Activated T-cell treated with anti-CD3 and anti-CD28 coated beads for 1 hour (primary cell): ENCODE measurements at regions not wholly inside any gene's neighbourhood (a gene's known extent, or its start where the extent isn't known, plus 50 kb on each side); places are given as distances from the start of the nearest gene placed in this dataset.

Experiments used
- DNase-seq: peaks from one replicate; pipeline ENCODE4 v3.0.0-alpha.2; 2020; ENCODE audit warnings: low read depth

DNA sequence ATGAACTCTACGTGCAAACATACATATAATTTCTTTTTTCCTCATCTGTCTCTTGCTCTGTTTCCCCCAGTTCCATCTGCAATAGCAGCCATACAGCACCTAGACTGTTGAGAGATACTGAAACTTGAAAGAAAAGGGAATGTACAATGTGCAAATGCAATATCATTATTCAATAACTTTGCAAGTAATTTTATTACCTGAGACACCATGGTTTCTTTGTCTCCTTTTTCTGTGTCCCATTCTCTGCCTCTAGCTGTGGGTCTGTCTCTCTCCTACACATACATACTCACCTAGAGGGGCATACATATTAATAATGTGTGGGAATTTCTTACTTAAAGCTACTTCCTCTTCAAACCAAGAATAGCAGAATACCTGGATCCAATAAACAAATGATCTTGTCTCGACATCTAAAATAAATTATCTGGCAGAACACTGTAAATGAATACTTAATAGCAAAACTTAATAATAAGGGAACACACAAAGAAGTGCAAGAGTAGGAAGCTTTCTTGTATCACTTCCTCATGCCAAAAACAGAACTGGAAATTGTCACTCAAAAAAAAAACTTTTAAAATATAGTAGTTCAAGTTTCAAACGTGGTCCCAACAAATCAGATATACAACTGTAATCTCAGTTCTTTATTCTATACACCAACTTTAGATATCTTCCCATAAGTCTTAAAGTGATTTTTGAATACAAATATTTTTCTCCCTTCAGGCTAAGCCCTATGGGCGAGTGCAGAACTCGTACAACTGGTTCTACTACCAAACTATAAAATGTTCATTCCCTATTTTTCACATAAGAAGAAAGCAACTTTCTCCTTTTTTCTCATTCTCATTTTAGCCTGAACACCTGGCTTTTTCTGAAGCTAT is 194.6 kb downstream of the NRIP1 start:
- DNase-seq, result no peak

- DNase-seq, result no peak
Observed at GRCh38 chr21:14866859-14867765, 197.7 kb downstream of the NRIP1 start.

DNA sequence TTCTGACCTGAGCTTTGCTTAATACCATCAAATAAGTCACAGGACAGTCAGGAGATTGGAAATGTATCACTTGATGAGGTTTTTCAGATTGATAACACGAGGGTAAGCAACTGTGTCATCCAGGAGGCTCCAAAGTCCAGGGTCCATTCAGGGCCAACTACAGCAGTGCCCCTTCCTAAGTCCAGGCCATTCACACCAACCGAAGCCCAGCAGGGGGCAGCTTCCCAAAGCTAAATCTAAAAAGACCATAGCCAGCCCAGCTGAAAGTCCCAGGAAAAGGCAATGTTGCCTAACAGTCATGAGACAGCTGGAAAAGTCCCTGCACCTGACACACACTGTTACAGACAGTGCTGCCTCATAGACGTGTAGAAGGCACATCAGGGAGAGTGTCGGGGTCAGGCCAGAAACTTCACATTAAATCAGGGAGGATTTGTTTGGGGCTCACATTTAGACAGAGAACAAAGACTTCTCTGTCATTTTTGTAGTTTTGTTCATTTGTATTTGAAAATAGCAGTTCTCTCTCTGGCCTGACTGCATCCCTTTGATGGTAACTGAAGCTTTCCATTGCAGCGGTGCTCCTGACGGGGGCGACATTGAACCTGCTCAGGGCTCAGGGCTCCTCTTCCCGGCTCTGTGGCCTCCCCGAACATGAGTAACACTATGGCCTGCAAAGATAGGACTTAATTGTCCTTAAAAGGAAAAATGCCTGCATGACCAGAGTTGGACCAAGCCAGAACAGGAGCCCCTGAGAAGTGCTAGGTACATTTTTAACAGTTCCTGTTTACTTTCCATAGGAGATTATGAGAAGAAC is 200.4 kb downstream of the NRIP1 start:
- DNase-seq, result no peak

- no peak for DNase-seq
Observed at GRCh38 chr21:14863745-14864210, 201.0 kb downstream of the NRIP1 start.

GRCh38 chr21:14862794-14863720 is 201.7 kb downstream of the NRIP1 start:
- DNase-seq, result no peak

DNA sequence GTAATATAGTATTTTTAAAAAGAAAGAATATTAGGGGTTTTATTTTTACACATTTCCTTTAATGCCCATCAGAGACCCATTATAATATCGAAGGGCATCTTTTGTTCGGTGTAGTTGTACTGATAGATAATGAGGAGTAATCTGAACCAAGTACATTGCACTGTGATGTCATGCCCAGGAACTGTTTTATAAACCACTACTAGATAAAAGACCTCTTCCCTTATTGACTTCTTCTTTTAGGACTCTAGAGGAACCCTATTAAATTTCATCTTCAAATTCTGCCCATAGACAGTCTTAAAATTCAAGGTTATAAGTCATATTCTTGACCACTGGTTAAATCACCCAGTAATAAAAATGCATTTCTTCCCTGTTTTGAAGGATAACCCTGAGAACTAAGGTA is 206.5 kb downstream of the NRIP1 start:
- no peak for DNase-seq

- DNase-seq, result no peak
Observed at GRCh38 chr21:14857529-14857928, 207.3 kb downstream of the NRIP1 start.

DNA sequence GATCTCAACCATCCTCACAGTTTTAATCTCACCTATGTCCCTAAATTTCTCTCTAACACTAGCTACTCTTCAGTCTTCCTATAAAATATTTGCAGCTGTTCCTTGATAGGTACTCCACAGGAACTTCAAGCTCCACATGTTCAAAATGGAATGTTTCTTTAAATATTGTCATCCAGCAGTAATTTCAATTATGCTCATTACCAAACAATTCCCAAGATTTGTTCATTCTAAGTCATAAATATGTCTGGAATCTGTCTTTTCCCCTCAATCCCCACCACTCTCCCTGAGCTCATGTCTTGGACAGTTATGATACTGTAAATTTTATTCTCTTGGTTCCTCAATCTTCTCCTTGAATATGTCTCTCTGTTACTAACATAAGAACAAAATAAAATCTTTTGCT is 214.4 kb downstream of the NRIP1 start:
- DNase-seq, result no peak

- no peak for DNase-seq
Observed at GRCh38 chr21:14846621-14847020, 218.2 kb downstream of the NRIP1 start.

DNA sequence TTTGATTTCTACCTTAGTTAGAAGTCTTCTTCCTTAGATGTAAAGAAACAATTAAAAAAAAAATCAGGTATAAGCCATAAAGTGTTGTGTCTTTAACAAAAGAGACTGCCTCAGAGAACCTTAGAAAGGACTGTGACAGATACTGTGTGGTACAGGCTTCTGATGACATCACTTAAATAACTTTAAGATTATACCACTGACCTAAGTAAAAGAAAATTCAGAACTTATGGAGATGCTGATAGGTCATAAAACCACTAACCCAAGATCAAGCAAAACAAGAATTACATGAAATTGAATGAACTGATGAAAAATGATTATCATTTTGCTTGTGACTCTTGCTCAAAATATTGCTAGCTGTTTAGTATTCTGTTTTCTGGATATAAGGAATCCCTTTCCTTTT is 220.8 kb downstream of the NRIP1 start:
- DNase-seq, result no peak

GRCh38 chr21:14842601-14843000 is 222.2 kb downstream of the NRIP1 start:
- DNase-seq, result no peak

DNA sequence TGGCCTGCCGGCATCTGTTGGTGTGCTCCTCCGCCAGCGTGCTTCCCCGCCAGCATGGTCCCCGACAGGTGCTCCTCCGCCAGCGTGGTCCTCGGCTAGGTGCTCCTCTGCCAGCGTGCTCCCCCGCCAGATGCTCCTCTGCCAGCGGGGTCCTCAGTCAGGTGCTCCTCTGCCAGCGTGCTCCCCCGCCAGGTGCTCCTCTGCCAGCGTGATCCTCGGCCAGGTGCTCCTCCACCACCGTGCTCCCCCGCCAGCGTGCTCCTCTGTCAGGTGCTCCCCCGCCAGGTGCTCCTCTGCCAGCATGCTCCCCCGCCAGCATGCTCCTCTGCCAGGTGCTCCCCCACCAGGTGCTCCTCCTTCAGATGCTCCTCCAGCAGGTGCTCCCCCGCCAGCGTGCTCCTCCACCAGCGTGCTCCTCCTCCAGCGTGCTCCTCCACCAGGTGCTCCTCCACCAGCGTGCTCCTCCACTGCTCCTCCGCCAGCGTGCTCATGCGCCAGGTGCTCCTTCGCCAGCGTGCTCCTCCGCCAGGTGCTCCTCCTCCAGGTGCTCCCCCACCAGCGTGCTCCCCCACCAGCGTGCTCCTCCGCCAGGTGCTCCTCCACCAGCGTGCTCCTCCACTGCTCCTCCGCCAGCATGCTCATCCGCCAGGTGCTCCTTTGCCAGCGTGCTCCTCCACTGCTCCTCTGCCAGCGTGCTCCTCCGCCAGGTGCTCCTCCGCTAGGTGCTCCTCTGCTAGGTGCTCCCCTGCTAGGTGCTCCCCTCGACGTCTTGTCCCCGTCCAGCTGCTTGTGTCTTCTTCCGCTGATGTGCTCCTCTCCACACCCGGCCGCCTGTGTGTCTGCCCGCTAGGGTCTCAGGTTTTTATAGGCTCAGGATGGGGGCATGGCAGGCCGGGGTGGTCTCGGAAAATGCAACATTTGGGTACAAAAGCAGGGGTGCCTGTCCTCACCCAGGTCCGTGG is 223.0 kb downstream of the NRIP1 start:
- DNase-seq, result no peak

DNA sequence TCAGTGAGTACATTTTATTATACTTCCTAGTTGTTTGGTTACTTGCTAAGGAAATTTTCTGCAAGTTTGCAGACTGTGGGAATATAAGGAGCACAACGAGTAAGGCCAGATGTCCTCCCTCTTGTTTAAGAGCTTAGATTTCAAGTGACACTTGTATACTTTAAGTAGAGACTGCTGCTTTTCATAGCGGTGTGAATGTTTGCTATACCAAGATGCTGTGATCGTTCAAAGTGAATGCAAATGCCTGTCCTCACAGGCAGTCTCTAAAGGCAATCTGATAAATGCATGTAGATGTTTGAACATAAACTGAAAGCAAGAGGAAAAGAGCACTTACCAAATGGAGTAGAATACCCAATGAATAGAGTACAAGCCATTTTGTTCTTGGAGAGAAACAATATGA is 226.4 kb downstream of the NRIP1 start:
- no peak for DNase-seq

GRCh38 chr21:14836950-14837349 is 227.8 kb downstream of the NRIP1 start:
- no peak for DNase-seq

DNA sequence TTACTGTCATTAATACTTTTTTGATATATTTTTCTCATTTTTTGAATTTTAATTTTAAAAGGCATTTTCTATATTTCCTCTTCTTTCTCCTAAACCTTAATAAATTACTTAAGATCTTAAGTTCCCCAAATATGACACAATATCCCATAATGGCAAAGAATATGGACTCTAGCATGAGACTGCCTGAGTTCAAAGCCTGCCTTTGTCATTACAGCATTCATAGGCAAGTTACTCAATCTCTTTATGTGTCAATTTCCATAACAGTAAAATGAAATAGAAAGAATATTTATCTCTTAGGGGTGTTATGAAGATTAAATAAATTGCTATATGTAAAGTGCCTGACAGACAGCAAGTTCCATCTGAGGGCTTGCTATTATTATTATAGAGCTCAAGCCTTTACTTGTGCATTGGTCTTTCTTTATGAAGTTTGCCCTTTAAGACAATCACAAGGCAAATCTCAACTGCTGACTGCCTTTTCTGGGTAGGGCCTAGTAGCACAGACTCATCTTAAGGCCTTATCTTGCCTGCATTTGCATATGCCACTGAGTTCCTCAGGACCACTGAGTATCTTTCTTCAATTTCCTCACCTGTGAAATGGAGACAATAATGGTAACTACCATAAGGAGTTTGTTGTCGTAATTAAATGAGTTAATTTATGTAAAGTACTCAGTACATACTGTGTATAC is 231.0 kb downstream of the NRIP1 start:
- no peak for DNase-seq

GRCh38 chr21:14833241-14833640 is 231.6 kb downstream of the NRIP1 start:
- no peak for DNase-seq

DNA sequence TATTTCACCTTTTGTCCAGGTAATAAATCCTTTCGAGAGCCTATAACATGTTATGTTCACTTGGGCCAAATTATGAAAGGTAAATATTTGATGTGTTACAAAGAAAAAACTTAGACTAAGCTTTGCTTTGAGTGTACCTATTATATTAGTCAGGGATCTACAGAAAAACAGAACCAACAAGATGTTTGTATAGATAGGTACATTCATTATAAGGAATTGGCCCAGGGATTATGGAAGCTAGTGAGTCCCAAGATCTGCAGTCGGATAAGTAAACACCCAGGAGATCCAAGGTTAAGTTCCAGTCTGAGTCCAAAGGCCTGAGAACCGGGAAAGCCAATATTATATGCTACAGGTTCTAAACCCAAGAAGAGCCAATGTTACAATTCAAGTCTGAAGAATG is 234.5 kb downstream of the NRIP1 start:
- DNase-seq, result no peak

DNA sequence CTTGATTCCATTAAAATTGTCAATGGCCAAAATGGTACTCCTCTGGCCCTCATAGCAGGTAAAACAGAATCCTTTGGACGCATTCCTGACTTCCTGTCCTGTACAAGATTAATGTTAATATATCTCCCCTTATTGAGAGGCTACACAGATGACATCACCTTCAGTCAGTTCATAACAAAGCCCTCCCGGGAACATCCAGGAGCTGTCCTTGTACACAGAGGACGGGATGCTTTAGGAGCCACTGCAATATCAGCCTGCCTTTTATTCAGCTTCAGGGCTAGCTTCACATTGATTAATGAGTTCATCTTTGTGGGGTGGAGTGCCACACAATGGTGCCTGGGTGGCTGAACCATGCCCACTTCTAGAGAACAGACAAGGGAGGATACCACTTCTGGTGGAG is 235.1 kb downstream of the NRIP1 start:
- DNase-seq, result no peak

DNA sequence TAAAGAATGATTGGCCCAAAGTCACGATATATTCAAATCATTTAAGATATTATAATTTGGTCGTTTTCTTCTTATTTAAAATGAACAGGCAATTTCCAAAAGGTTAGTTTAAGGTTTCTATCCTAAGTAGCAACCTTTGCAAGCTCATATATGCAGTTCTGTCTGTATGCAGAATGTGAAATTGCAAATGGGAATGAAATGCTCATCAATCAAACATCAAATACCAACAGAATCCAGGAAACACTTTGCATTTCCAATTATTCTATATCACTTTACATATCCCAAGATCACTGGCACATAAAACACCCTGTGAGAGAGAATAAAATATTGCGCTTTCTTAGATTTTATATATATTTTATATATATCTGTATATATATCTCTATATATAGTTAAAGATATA is 237.3 kb downstream of the NRIP1 start:
- no peak for DNase-seq
